ENCODE measurements at regions not wholly inside any gene's neighbourhood (a gene's known extent, or its start where the extent isn't known, plus 50 kb on each side); places are given as distances from the start of the nearest gene placed in this dataset.

GRCh38 chr7:47633134-47633533 is 51.2 kb upstream of the TNS3 start:
- TF ChIP-seq EZH2phosphoT487 (IDR thresholded peaks at IDR 0.05; ENCODE audit: low read depth, severe bottlenecking, unreplicated experiment), result no peak
- no peak for TF ChIP-seq EZH2 (IDR thresholded peaks at IDR 0.05; ENCODE audit: borderline replicate concordance)
- TF ChIP-seq CTCF (IDR thresholded peaks at IDR 0.05; ENCODE audit: poor library complexity), result no peak
